ENCODE measurements at regions not wholly inside any gene's neighbourhood (a gene's known extent, or its start where the extent isn't known, plus 50 kb on each side); places are given as distances from the start of the nearest gene placed in this dataset.

DNA sequence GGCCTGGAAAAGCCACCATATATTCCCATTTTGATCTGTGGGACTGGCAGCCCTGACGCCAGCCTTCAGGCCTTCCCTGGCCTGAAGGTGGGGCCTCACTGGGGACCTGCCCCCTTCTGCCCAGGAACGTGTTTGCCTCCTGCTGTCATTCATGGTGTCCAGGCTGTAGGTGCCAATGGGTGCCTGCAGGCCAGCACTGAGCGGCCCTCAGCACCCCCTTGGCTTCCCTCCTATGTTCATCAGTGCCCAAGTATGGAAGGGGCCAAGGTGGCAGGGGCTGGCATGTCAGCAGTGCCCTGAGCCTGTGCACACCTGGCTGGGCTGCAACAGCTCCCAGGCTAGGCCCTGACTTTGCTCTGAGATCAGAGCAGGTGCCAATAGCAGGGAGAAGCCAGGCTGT is 800.3 kb upstream of the RAB6C start:
- no peak overlapping the region for H3K4me2 ChIP-seq
- DNase-seq (ENCODE audit: low spot score): no peak
- WGBS (ENCODE audit: low lambda C conversion rate, missing lambda C conversion rate): 90% methylated on average over 3 of the region's 3 CpGs
- H3K4me1 ChIP-seq (ENCODE audit: insufficient read depth): no peaks in the 10 kb centered on the region
- no peaks in the 10 kb centered on the region for H3K9me3 ChIP-seq (ENCODE audit: low read depth)
- no peaks in the 10 kb centered on the region for H3K27me3 ChIP-seq
- H4K20me1 ChIP-seq (ENCODE audit: insufficient read depth, poor library complexity, severe bottlenecking): no peaks in the 10 kb centered on the region
- H3K27ac ChIP-seq: no peak overlapping the region
- no peaks in the 10 kb centered on the region for H3K79me2 ChIP-seq
- no peaks in the 10 kb centered on the region for H3K9me2 ChIP-seq (replicated peaks; ENCODE audit: insufficient read depth)
- no peaks in the 10 kb centered on the region for H3K36me3 ChIP-seq (replicated peaks; ENCODE audit: insufficient read depth, low read depth)
- H3K4me3 ChIP-seq: no peak overlapping the region
- TF ChIP-seq, protein P1, sequence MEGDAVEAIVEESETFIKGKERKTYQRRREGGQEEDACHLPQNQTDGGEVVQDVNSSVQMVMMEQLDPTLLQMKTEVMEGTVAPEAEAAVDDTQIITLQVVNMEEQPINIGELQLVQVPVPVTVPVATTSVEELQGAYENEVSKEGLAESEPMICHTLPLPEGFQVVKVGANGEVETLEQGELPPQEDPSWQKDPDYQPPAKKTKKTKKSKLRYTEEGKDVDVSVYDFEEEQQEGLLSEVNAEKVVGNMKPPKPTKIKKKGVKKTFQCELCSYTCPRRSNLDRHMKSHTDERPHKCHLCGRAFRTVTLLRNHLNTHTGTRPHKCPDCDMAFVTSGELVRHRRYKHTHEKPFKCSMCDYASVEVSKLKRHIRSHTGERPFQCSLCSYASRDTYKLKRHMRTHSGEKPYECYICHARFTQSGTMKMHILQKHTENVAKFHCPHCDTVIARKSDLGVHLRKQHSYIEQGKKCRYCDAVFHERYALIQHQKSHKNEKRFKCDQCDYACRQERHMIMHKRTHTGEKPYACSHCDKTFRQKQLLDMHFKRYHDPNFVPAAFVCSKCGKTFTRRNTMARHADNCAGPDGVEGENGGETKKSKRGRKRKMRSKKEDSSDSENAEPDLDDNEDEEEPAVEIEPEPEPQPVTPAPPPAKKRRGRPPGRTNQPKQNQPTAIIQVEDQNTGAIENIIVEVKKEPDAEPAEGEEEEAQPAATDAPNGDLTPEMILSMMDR (IDR thresholded peaks at IDR 0.05; ENCODE audit: poor library complexity): no peak
- TF ChIP-seq EZH2 (IDR thresholded peaks at IDR 0.05; ENCODE audit: borderline replicate concordance): no peak
- no peak for TF ChIP-seq EZH2phosphoT487 (IDR thresholded peaks at IDR 0.05; ENCODE audit: low read depth, severe bottlenecking, unreplicated experiment)
- no peak overlapping the region for H2AFZ ChIP-seq

DNA sequence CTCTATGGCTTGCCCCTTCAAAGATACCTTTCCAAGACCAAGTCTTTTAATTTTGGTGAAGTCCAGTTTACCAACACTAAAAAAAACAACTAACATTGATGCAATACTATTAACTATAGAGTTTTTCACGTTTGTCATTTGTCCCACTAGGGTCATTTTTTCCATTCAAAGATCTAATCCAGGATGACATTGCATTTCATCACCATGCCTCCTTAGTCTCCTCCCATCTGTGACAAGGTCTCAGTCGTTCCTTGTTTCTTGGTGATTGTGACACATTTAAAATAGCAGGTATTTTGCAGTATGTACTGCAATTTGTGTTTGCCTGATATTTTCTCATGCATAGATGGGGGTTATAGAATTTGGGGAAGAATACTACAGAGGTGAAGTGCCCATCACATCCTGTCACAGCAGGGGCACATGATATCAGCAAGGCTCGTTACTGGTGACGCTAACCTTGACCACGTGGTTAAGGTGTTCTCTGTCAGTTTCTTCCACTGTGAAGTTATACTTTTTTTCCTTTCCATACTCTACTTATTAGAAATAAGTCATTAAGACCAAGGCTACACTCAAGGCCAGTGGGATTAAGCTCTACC is 799.2 kb upstream of the RAB6C start:
- no peaks in the 10 kb centered on the region for H3K9me2 ChIP-seq (replicated peaks; ENCODE audit: insufficient read depth)
- no peaks in the 10 kb centered on the region for H4K20me1 ChIP-seq (ENCODE audit: insufficient read depth, poor library complexity, severe bottlenecking)
- no peaks in the 10 kb centered on the region for H3K9me3 ChIP-seq (ENCODE audit: low read depth)
- H2AFZ ChIP-seq: no peak overlapping the region
- H3K4me1 ChIP-seq (ENCODE audit: insufficient read depth): no peaks in the 10 kb centered on the region
- H3K79me2 ChIP-seq: no peaks in the 10 kb centered on the region
- no peak overlapping the region for H3K4me2 ChIP-seq
- H3K27me3 ChIP-seq: no peaks in the 10 kb centered on the region
- H3K36me3 ChIP-seq (replicated peaks; ENCODE audit: insufficient read depth, low read depth): no peaks in the 10 kb centered on the region
- 78% methylated on average over 5 of the region's 5 CpGs for WGBS (ENCODE audit: low lambda C conversion rate, missing lambda C conversion rate)
- DNase-seq (ENCODE audit: low spot score): no peak
- TF ChIP-seq, protein P1 (IDR thresholded peaks at IDR 0.05; ENCODE audit: poor library complexity): no peak
- TF ChIP-seq EZH2 (IDR thresholded peaks at IDR 0.05; ENCODE audit: borderline replicate concordance): no peak
- H3K27ac ChIP-seq: no peak overlapping the region
- H3K4me3 ChIP-seq: no peak overlapping the region

DNA sequence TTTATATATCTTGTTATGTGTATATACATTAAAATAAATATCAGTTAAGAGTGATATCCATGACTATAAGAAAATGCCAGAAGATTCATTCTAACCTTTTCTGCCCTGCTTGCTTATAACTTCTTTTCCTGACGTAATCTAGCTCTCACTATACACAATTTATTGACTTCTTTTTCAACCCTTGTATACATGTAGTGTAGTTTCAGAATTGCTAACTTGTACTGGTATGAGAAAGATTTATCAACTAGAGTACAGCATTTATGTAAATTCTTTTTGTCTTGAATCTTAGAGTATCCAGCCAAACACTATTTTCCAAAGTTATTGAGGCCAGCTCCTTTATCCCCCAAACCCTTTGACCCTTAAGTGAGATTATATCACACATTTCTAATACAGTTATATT is 798.0 kb upstream of the RAB6C start:
- TF ChIP-seq EZH2phosphoT487 (IDR thresholded peaks at IDR 0.05; ENCODE audit: low read depth, severe bottlenecking, unreplicated experiment) (no peak), EZH2 (IDR thresholded peaks at IDR 0.05; ENCODE audit: borderline replicate concordance) (no peak)
- TF ChIP-seq, protein P1 (IDR thresholded peaks at IDR 0.05; ENCODE audit: poor library complexity): no peak
- Histone ChIP-seq H3K27ac (no peak overlapping the region), H3K27me3 (no peaks in the 10 kb centered on the region), H3K36me3 (replicated peaks; ENCODE audit: insufficient read depth, low read depth) (no peaks in the 10 kb centered on the region), H3K9me2 (replicated peaks; ENCODE audit: insufficient read depth) (no peaks in the 10 kb centered on the region), H2AFZ (no peak overlapping the region), H3K4me2 (no peak overlapping the region), H3K4me3 (no peak overlapping the region), H4K20me1 (ENCODE audit: insufficient read depth, poor library complexity, severe bottlenecking) (no peaks in the 10 kb centered on the region), H3K9me3 (ENCODE audit: low read depth) (no peaks in the 10 kb centered on the region), H3K79me2 (no peaks in the 10 kb centered on the region), H3K4me1 (ENCODE audit: insufficient read depth) (no peaks in the 10 kb centered on the region)
- DNase-seq (ENCODE audit: low spot score): no peak
- WGBS (ENCODE audit: low lambda C conversion rate, missing lambda C conversion rate): 75% methylated on average over 1 of the region's 1 CpG

DNA sequence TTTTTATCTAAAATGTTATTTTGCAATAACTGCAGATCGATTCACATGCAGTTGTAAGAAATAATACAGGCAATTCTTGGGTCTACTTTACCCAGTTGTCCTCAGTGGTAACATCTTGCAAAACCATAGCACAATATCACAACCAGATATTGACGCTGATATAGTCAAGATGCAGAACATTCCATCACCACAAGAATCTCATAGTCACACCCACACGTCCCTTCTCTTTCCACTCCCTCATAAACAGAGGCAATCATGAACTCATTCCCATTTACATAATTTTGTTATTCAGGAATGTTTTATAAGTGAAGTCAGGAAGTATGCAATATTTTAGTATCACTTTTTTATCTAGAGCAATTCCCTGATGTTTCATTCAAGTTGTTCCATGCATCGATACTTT is 797.5 kb upstream of the RAB6C start:
- no peaks in the 10 kb centered on the region for H4K20me1 ChIP-seq (ENCODE audit: insufficient read depth, poor library complexity, severe bottlenecking)
- H3K36me3 ChIP-seq (replicated peaks; ENCODE audit: insufficient read depth, low read depth): no peaks in the 10 kb centered on the region
- no peak for DNase-seq (ENCODE audit: low spot score)
- no peak overlapping the region for H3K4me3 ChIP-seq
- H3K4me1 ChIP-seq (ENCODE audit: insufficient read depth): no peaks in the 10 kb centered on the region
- H3K4me2 ChIP-seq: no peak overlapping the region
- H3K9me3 ChIP-seq (ENCODE audit: low read depth): no peaks in the 10 kb centered on the region
- no peak overlapping the region for H2AFZ ChIP-seq
- WGBS (ENCODE audit: low lambda C conversion rate, missing lambda C conversion rate): 90% methylated on average over 4 of the region's 4 CpGs
- no peaks in the 10 kb centered on the region for H3K9me2 ChIP-seq (replicated peaks; ENCODE audit: insufficient read depth)
- no peak for TF ChIP-seq EZH2 (IDR thresholded peaks at IDR 0.05; ENCODE audit: borderline replicate concordance)
- TF ChIP-seq EZH2phosphoT487 (IDR thresholded peaks at IDR 0.05; ENCODE audit: low read depth, severe bottlenecking, unreplicated experiment): no peak
- TF ChIP-seq, protein P1 (IDR thresholded peaks at IDR 0.05; ENCODE audit: poor library complexity): no peak
- H3K27ac ChIP-seq: no peak overlapping the region
- no peaks in the 10 kb centered on the region for H3K79me2 ChIP-seq
- no peaks in the 10 kb centered on the region for H3K27me3 ChIP-seq
